ENCODE measurements at regions not wholly inside any gene's neighbourhood (a gene's known extent, or its start where the extent isn't known, plus 50 kb on each side); places are given as distances from the start of the nearest gene placed in this dataset.

- TF ChIP-seq EP300 (conservative IDR thresholded peaks at IDR 0.05; ENCODE audit: poor library complexity, severe bottlenecking) (no peak), TAF1 (IDR thresholded peaks at IDR 0.05; ENCODE audit: low read depth) (no peak), CTCF (IDR thresholded peaks at IDR 0.05; ENCODE audit: poor library complexity, severe bottlenecking) (no peak), POLR2AphosphoS5 (IDR thresholded peaks at IDR 0.05) (no peak), EZH2 (IDR thresholded peaks at IDR 0.05; ENCODE audit: borderline replicate concordance, insufficient read depth, low read length, poor library complexity, severe bottlenecking) (no peak), REST (IDR thresholded peaks at IDR 0.05; ENCODE audit: borderline replicate concordance) (no peak), RAD21 (conservative IDR thresholded peaks at IDR 0.05) (no peak), SMC3 (conservative IDR thresholded peaks at IDR 0.05; ENCODE audit: poor library complexity) (no peak)
These were observed 158.5 kb upstream of the ARSJ start for GRCh38 chr4:114137984-114138383.
